Ectodermal cell (in vitro differentiated cells): ENCODE measurements at regions not wholly inside any gene's neighbourhood (a gene's known extent, or its start where the extent isn't known, plus 50 kb on each side); places are given as distances from the start of the nearest gene placed in this dataset.
A peak's percentile ranks its signal among the peaks of the same experiment; 100 is the strongest.
"Not testable (repeated sequence)": the region's sequence is repeated elsewhere in the genome, so short reads cannot be mapped to it uniquely, and the experiment has no call there.

Source experiments
- H3K27ac ChIP-seq: 2 replicates; pipeline ENCODE4 v1.7.0; 2013; ENCODE audit warnings: mild to moderate bottlenecking, low read depth, low read length; ENCODE audit not compliant: insufficient read depth, poor library complexity, severe bottlenecking
- H3K27me3 ChIP-seq: 2 replicates; pipeline ENCODE4 v1.7.0; 2013; ENCODE audit warnings: mild to moderate bottlenecking, low read length; ENCODE audit not compliant: insufficient read depth, control insufficient read depth, poor library complexity, severe bottlenecking
- H3K36me3 ChIP-seq: one replicate; pipeline ENCODE4 v1.7.0; 2013; ENCODE audit warnings: low read length; ENCODE audit not compliant: control insufficient read depth, insufficient read depth
- H3K4me1 ChIP-seq: one replicate; pipeline ENCODE4 v1.7.0; 2013; ENCODE audit warnings: low read length; ENCODE audit not compliant: control insufficient read depth, insufficient read depth
- H3K4me3 ChIP-seq: 2 replicates; pipeline ENCODE4 v1.7.0; 2013; ENCODE audit warnings: low read depth, low read length, control low read depth; ENCODE audit not compliant: insufficient read depth
- H3K9me3 ChIP-seq: 2 replicates; pipeline ENCODE4 v1.7.0; 2013; ENCODE audit warnings: mild to moderate bottlenecking, low read length, moderate library complexity; ENCODE audit not compliant: control insufficient read depth
- WGBS, 2 experiments: methylation state at CpG; one replicate each; pipeline ENCODE4 v1.1.7; 2013; ENCODE audit warnings: missing lambda C conversion rate in 2 of 2; 5-methylcytosine and 5-hydroxymethylcytosine counted together

DNA sequence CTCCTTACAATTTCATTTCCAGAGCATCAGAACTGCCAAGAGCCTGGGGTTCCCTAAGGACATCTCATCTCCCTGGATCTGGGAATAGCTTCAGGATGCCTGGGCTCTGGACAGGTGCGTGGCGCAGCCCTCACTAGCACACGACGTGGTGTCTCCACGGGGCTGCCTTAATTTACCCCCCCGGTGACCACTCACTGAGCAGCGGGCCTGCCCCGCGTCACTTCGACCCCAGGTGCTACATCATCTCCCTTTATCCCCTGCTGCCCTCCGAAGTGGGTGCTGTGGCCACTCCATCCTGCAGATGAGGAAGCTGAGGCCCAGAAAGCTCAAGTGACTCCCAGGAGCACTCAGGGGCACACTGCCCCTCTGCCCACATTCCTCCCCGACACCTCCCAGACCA, 177.8 kb upstream of the SFSWAP start:
- WGBS, 2 experiments: 90 to 91% methylated on average over 12 of the region's 12 CpGs
- Histone ChIP-seq H3K4me1 (no peaks in the 10 kb centered on the region), H3K9me3 (no peaks in the 10 kb centered on the region)

DNA sequence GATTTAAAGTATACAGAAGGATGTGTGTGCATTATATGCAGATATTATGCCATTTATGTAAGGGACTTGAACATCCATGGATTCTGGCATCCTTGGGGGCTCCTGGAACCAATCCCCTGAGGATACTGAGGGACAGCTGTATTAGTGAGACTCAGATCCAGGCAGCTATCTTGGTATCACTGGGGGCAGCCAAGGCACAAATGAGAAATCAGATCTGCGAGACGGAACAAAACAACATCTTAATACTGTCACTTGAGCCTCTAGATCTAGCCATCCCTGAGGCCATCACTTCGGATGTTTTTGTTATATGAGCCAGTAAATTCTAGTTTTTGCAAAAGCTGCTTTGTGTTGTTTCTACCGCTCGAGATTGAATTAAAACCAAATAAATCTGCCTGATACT, 175.1 kb upstream of the SFSWAP start:
- no peaks in the 10 kb centered on the region for H3K36me3 ChIP-seq
- H3K27ac ChIP-seq: no peak overlapping the region
- no peaks in the 10 kb centered on the region for H3K9me3 ChIP-seq
- 96% methylated on average over 5 of the region's 5 CpGs for WGBS, 2 experiments
- no peaks in the 10 kb centered on the region for H3K27me3 ChIP-seq
- no peak overlapping the region for H3K4me3 ChIP-seq
- no peaks in the 10 kb centered on the region for H3K4me1 ChIP-seq

More for the DNA sequence above, 177.8 kb upstream of the SFSWAP start:
- Histone ChIP-seq H3K4me3 (no peak overlapping the region), H3K27me3 (no peaks in the 10 kb centered on the region), H3K27ac (no peak overlapping the region), H3K36me3 (no peaks in the 10 kb centered on the region)

DNA sequence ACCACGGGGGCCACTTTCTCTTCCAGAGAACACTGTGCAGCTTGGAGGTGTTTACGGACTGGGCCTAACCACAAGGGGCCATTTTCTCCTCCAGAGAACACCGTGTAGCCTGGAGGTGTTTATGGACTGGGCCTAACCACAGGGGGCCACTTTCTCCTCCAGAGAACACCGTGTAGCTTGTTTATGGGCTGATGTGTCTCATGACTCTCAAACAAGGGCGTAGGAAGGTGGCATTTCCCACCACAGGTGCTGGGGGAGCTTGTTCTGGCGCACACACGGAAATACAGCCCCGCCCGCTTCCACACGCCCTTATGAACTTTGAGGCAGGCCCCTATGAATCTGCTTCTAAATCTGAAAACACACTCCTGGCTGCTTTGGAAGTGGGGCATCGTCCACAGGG, 174.6 kb upstream of the SFSWAP start:
- no peaks in the 10 kb centered on the region for H3K27me3 ChIP-seq
- no peaks in the 10 kb centered on the region for H3K4me1 ChIP-seq
- no peak overlapping the region for H3K4me3 ChIP-seq
- no peaks in the 10 kb centered on the region for H3K9me3 ChIP-seq
- 86 to 91% methylated on average over 11 of the region's 11 CpGs for WGBS, 2 experiments
- no peak overlapping the region for H3K27ac ChIP-seq
- H3K36me3 ChIP-seq: no peaks in the 10 kb centered on the region

DNA sequence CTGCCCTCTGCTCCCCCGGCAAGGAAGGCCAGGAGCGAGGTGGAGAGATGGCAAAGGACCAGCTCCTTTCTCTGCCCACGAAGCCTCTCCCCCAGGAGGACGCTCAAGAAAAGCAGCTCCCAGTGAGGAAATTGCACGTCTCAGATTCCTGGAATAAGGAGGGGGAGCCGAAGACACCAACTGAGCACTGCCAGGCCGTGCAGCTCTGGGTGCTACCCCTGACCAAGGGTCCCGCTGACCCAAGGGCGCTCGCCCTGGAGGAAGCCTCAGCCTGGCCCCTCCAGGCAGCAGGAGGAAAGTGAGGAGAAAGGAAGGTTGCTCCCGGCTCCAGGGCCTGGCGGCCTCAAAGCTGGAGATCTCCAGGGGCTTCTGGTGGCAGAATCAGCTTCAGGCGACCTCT, 174.1 kb upstream of the SFSWAP start:
- no peak overlapping the region for H3K27ac ChIP-seq
- H3K4me3 ChIP-seq: no peak overlapping the region
- H3K9me3 ChIP-seq: no peaks in the 10 kb centered on the region
- H3K4me1 ChIP-seq: no peaks in the 10 kb centered on the region
- WGBS, 2 experiments: 92 to 94% methylated on average over 13 of the region's 13 CpGs
- H3K36me3 ChIP-seq: no peaks in the 10 kb centered on the region
- H3K27me3 ChIP-seq: no peaks in the 10 kb centered on the region

DNA sequence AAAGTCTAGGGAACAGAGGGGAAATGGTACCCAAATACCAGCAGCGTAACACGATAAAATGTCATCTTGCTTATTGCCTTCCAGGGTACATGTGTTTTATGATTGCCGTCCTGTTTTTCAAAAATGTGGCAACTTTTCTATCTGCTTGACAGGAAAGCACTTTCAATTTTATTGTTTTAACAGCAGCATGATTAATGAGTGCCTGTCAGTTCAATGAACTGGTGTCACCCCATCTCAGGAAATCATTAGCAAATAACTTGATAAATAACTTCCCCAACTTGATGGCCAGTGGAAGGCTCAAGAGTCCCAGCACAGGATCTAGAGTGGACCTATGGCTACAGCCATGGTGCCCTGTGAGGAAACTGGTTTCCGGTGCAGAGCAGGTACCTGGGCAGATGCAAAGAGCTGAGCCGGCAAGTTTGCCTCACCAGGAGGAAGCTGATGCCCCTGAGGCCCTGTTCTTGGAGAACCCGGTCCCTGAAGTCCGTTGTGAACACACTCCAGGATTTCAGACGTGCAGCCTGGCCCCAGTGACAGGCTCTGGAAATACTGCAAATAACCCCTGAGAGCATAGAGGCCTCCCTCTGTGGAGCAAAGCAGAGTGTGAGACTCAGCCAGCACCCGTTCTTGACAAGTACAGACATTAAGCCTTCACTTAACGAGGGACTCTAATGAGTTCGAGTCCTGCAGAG, 173.5 kb upstream of the SFSWAP start:
- Histone ChIP-seq H3K4me3 (no peak overlapping the region), H3K36me3 (no peaks in the 10 kb centered on the region), H3K4me1 (no peaks in the 10 kb centered on the region), H3K9me3 (no peaks in the 10 kb centered on the region), H3K27me3 (no peaks in the 10 kb centered on the region), H3K27ac (no peak overlapping the region)
- 80 to 81% methylated on average over 11 of the region's 11 CpGs for WGBS, 2 experiments

DNA sequence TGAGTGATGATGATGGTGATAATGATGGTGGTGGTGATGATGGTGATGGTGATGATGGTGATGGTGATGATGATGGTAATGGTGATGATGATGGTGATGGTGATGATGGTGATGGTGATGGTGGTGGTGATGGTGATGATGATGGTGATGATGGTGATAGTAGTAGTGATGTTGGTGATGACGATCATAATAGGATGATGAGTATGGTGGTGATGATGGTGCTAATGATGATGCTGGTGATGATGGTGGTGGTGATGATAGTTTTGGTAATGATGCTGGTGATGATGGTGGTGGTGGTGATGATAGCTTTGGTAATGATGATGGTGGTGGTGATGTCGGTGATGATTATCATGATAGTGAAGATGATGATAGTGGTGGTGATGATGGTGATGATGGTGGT, 171.5 kb upstream of the SFSWAP start:
- WGBS, 2 experiments: 88 to 93% methylated on average over 2 of the region's 2 CpGs
- Histone ChIP-seq H3K4me3 (no peak overlapping the region), H3K36me3 (no peaks in the 10 kb centered on the region)

DNA sequence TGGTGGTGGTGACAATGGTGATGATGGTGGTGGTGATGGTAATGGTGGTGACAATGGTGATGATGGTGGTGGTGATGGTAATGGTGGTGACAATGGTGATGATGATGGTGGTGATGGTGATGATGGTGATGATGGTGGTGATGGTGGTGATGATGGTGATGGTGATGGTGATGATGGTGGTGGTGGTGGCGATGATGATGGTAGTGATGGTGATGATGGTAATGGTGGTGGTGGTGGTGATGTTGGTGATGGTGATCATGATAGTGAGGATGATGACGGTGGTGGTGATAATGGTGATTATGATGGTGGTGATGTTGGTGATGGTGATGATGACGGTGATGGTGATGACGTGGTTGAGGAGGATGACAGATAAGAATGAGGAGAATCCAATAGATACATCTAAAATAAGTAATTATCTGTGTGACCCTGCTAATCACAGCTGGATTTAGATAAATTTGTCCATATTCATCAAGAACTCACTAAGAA, 170.7 kb upstream of the SFSWAP start:
- Histone ChIP-seq H3K4me3 (no peak overlapping the region), H3K4me1 (no peaks in the 10 kb centered on the region), H3K27ac (no peak overlapping the region), H3K27me3 (no peaks in the 10 kb centered on the region), H3K9me3 (no peaks in the 10 kb centered on the region), H3K36me3 (no peaks in the 10 kb centered on the region)
- 89 to 92% methylated on average over 4 of the region's 4 CpGs for WGBS, 2 experiments

More for the DNA sequence above, 171.5 kb upstream of the SFSWAP start:
- H3K27me3 ChIP-seq: no peaks in the 10 kb centered on the region
- H3K4me1 ChIP-seq: no peaks in the 10 kb centered on the region
- no peaks in the 10 kb centered on the region for H3K9me3 ChIP-seq
- no peak overlapping the region for H3K27ac ChIP-seq

DNA sequence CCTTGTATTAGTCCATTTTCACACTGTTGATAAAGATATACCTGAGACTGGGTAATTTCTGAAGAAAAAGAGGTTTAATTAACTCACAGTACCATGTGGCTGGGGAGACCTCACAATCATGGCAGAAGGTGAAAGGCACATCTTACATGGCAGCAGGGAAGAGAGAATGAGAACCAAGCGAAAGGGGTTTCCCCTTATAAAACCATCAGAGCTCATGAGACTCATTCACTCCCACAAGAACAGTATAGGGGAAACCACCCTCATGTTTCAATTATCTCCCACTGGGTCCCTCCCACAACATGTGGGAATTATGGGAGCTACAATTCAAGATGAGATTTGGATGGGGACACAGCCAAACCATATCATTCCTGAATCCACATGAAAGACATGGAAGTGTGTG, 169.4 kb upstream of the SFSWAP start:
- H3K27me3 ChIP-seq, H3K4me3 ChIP-seq, H3K9me3 ChIP-seq, H3K36me3 ChIP-seq, H3K4me1 ChIP-seq, H3K27ac ChIP-seq: not testable (repeated sequence)
- 91 to 100% methylated on average over 1 of the region's 1 CpG for whole genome bisulfite sequencing, 2 experiments

DNA sequence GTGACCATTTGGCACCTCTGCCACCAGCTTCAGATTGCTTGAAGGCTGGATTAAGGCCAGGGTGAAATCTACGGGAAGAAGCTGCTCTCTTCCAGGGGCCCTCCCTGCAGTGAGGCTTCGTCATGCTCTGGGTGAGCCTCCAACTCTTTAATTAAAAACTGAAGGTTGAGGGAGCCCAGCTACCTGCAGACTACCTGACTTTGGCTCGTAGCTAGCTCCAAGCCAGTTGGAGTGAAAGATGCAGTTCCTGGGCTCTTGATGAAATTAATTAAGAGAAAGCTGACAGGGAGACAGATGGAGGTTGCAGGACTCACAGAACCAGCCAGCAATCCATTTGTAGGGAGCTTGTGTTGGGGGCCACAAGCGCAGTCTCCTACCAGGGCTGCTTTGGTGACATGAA, 168.5 kb upstream of the SFSWAP start:
- Histone ChIP-seq H3K36me3 (no peaks in the 10 kb centered on the region), H3K4me3 (no peak overlapping the region), H3K27me3 (no peaks in the 10 kb centered on the region), H3K9me3 (no peaks in the 10 kb centered on the region), H3K27ac (no peak overlapping the region), H3K4me1 (no peaks in the 10 kb centered on the region)
- WGBS, 2 experiments: 92 to 93% methylated on average over 4 of the region's 4 CpGs

DNA sequence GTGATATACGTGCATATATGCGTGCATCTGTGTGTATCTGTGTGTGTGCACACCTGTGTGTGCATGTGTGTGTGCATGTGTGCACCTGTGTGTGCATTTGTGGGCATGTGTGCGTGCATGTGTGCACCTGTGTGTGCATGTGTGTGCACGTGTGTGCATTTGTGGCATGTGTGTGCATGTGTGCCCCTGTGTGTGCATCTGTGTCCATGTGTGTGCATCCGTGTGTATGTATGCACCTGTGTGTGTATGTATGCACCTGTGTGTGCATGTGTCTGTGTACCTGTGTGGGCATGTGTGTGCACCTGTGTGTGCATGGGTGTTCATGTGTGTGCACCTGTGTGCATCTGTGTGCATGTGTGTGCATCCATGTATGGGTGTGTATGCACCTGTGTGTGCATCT, 167.8 kb upstream of the SFSWAP start:
- no peak overlapping the region for H3K27ac ChIP-seq
- no peaks in the 10 kb centered on the region for H3K9me3 ChIP-seq
- whole genome bisulfite sequencing, 2 experiments: 90 to 91% methylated on average over 5 of the region's 5 CpGs
- no peak overlapping the region for H3K4me3 ChIP-seq
- no peaks in the 10 kb centered on the region for H3K36me3 ChIP-seq
- H3K27me3 ChIP-seq: no peaks in the 10 kb centered on the region
- no peaks in the 10 kb centered on the region for H3K4me1 ChIP-seq

DNA sequence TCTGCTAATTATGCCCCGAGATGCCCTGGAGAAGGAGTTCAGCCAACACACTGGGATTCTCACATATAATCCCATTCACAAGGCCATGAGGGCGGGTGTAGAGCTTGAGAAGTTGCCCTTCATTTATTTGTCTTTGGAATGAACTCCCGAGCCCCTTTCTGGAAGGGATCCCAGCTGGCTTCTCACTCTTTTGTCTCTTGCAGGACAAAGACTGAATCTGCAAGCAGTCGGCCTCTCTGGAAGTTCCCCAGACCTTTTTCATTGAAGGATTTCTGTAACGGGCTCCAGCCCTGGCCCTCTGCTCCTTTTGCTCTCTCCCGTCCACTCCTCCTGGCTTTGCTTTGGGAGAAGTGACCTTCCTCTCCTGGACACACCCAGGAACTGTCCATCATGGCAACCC, 163.3 kb upstream of the SFSWAP start:
- H3K4me3 ChIP-seq: no peak overlapping the region
- no peaks in the 10 kb centered on the region for H3K9me3 ChIP-seq
- no peaks in the 10 kb centered on the region for H3K36me3 ChIP-seq
- H3K4me1 ChIP-seq: no peaks in the 10 kb centered on the region
- WGBS, 2 experiments: 38 to 51% methylated on average over 6 of the region's 6 CpGs
- no peaks in the 10 kb centered on the region for H3K27me3 ChIP-seq
- peak overlapping the region; percentile 32 for H3K27ac ChIP-seq
